Heart left ventricle (tissue), 13 donors: ENCODE measurements at regions not wholly inside any gene's neighbourhood (a gene's known extent, or its start where the extent isn't known, plus 50 kb on each side); places are given as distances from the start of the nearest gene placed in this dataset.

Source experiments
- CTCF ChIP-seq, 12 donors: fragments of 200-600 bp; sonication (generic) in 4 of 12; IDR thresholded peaks; one replicate each; pipeline versions ENCODE4 v1.5.0 to v1.8.0; 2018 to 2022; ENCODE audit warnings: antibody characterized with exemption in 12 of 12, mild to moderate bottlenecking in 5 of 12
- POLR2A ChIP-seq, 2 donors: fragments of 450-650 bp; IDR thresholded peaks; one replicate each; pipeline ENCODE4 v1.6.1; 2017; ENCODE audit warnings: antibody characterized with exemption in 2 of 2, mild to moderate bottlenecking in 2 of 2, moderate library complexity in 2 of 2
- donor health status: ischemic (EF 13 %, LVEDD 7.1; RV severe dilation, severe dysfunction).
- donor health status: DM: no; HTN: yes; CAD: no.
- donor health status: DM: no; HTN: no; CAD: no.
- donor health status: ischemic (EF 25% LVEDD 6.9; RV normal size, moderate dysfunction).
- donor health status: ischemic (EF 25% LVEDD 5.7; RV mildly dilated, moderate dysfunction).
- donor health status: ischemic (EF 35%, LVEDD 5.7; RV mildly dilated, moderate dysfunction).
- donor health status: nonischemic (EF 11% LVEDD 7.7; RV severe dilation, severe dysfunction).
- donor health status: DM: yes; HTN: yes; CAD: no.
- donor health status: PGD.
- donor health status: ischemic (EF 29% LVEDD 5.4; RV normal size, mild dysfunction).
- donor health status: nonischemic (EF 23%, LVEDD 6.1; RV moderate dilation, normal function).

- TF ChIP-seq CTCF (IDR thresholded peaks at IDR 0.05) (no peak), POLR2A (IDR thresholded peaks at IDR 0.05) (no peak)
Measured at GRCh38 chr9:36492865-36493264, 79.8 kb upstream of the MELK start.
